OCI-LY1 (cell line): ENCODE measurements at regions not wholly inside any gene's neighbourhood (a gene's known extent, or its start where the extent isn't known, plus 50 kb on each side); places are given as distances from the start of the nearest gene placed in this dataset.

Experiments
- H2AFZ ChIP-seq: fragments of 200-600 bp; sonication (generic), shearing (Covaris generic); 2 replicates; pipeline ENCODE4 v1.6.0; 2014; ENCODE audit warnings: antibody characterized with exemption, mild to moderate bottlenecking, low read length
- H3F3A ChIP-seq: fragments of 200-600 bp; sonication (generic), shearing (Covaris generic); 2 replicates; pipeline ENCODE4 v1.6.0; 2014; ENCODE audit warnings: mild to moderate bottlenecking, antibody characterized with exemption, low read length, moderate library complexity; ENCODE audit not compliant: insufficient read depth
- H3K27ac ChIP-seq: fragments of 200-600 bp; sonication (generic); 2 replicates; pipeline ENCODE4 v1.5.1; 2014; ENCODE audit warnings: low read length, mixed run types, mild to moderate bottlenecking, low read depth; ENCODE audit not compliant: poor library complexity, severe bottlenecking
- H3K27me3 ChIP-seq: fragments of 200-600 bp; sonication (generic); 2 replicates; pipeline ENCODE4 v1.6.0; 2014; ENCODE audit warnings: antibody characterized with exemption, mild to moderate bottlenecking, low read length, moderate library complexity; ENCODE audit not compliant: insufficient read depth
- H3K36me3 ChIP-seq: fragments of 200-600 bp; sonication (generic); 2 replicates; pipeline ENCODE4 v1.6.1; 2014; ENCODE audit warnings: mild to moderate bottlenecking, antibody characterized with exemption, low read length, moderate library complexity, mixed read lengths; ENCODE audit not compliant: insufficient read depth
- H3K4me1 ChIP-seq: fragments of 200-600 bp; sonication (generic); 2 replicates; pipeline ENCODE4 v1.5.1; 2014; ENCODE audit warnings: mild to moderate bottlenecking, low read length, moderate library complexity; ENCODE audit not compliant: insufficient read depth, severe bottlenecking
- H3K4me2 ChIP-seq: fragments of 200-600 bp; sonication (generic), shearing (Covaris generic); 2 replicates; pipeline ENCODE4 v1.6.1; 2014; ENCODE audit warnings: low read length
- H3K4me3 ChIP-seq: fragments of 200-600 bp; sonication (generic); 2 replicates; pipeline ENCODE4 v1.5.1; 2014; ENCODE audit warnings: low read length, low read depth, mild to moderate bottlenecking, mixed read lengths; ENCODE audit not compliant: poor library complexity, severe bottlenecking
- H3K79me2 ChIP-seq: fragments of 200-600 bp; shearing (Covaris generic); 2 replicates; pipeline ENCODE4 v1.6.1; 2016; ENCODE audit warnings: mixed run types, low read length, mixed read lengths; ENCODE audit not compliant: insufficient read depth
- H3K9ac ChIP-seq: fragments of 200-600 bp; sonication (generic), shearing (Covaris generic); 2 replicates; pipeline ENCODE4 v1.6.1; 2014; ENCODE audit warnings: mild to moderate bottlenecking, low read length, mixed read lengths
- H3K9me2 ChIP-seq: fragments of 200-600 bp; sonication (generic), shearing (Covaris generic); 2 replicates; pipeline ENCODE4 v1.6.1; 2014; ENCODE audit warnings: low read depth, mild to moderate bottlenecking, low read length, mixed read lengths
- H3K9me3 ChIP-seq: fragments of 200-600 bp; shearing (Covaris generic); 2 replicates; pipeline ENCODE4 v1.6.1; 2014; ENCODE audit warnings: low read length, mixed read lengths
- H4K20me1 ChIP-seq: fragments of 200-600 bp; sonication (generic), shearing (Covaris generic); 2 replicates; pipeline ENCODE4 v1.6.0; 2016; ENCODE audit warnings: mild to moderate bottlenecking, low read length; ENCODE audit not compliant: insufficient read depth
- EZH2 ChIP-seq: fragments of 200-600 bp; sonication (generic), shearing (Covaris generic); IDR thresholded peaks from 2 replicates; pipeline ENCODE4 v1.8.0; 2017; ENCODE audit warnings: borderline replicate concordance, mixed run types, mild to moderate bottlenecking, antibody characterized with exemption, low read length, moderate library complexity, mixed read lengths
- TF ChIP-seq, protein P1 (sequence below): fragments of 200-600 bp; sonication (generic), shearing (Covaris generic); IDR thresholded peaks from 2 replicates; pipeline ENCODE4 v1.5.1; 2017; ENCODE audit warnings: mild to moderate bottlenecking, antibody characterized with exemption, low read length, moderate library complexity, mixed read lengths

DNA sequence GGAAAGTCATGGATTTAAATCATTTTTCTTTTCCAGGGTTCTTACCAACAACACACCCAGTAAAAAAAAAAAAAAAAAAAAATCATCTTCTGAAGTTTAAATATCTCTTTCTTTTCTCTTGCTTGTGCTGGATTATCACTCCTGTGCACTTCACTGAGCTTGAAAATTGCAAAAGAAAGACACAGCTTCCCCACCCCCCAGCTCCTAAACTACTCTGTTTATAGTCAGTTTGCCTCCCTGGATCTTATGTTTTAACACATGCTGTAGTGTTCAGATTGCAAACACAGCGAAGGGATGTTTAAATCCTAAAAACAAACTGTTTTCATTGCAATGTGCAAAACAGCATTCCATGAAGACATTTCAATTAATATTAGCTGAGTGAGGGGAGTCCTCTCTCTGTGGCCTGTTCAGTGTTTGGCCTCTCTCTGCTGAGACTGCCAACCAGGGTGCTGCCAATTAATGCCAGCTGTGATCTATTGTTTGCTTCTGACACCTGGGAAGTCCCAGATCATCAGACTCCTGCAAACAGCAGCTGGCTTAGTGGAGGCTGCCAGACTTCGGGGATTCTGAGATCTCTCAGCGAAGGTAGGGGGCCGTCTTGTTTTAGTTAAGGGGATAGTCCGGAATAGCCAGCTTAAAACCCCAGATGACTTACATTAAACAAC is 171.1 kb upstream of the PITX2 start:
- no peak overlapping the region for H2AFZ ChIP-seq
- H3K4me3 ChIP-seq = no peak overlapping the region
- H3K27ac ChIP-seq = no peak overlapping the region
- H3K9me3 ChIP-seq = no peaks in the 10 kb centered on the region
- H3K36me3 ChIP-seq = no peaks in the 10 kb centered on the region
- H3K79me2 ChIP-seq = no peaks in the 10 kb centered on the region
- H3F3A ChIP-seq = no peaks in the 10 kb centered on the region
- no peaks in the 10 kb centered on the region for H4K20me1 ChIP-seq
- TF ChIP-seq EZH2 = no peak
- TF ChIP-seq, protein P1, sequence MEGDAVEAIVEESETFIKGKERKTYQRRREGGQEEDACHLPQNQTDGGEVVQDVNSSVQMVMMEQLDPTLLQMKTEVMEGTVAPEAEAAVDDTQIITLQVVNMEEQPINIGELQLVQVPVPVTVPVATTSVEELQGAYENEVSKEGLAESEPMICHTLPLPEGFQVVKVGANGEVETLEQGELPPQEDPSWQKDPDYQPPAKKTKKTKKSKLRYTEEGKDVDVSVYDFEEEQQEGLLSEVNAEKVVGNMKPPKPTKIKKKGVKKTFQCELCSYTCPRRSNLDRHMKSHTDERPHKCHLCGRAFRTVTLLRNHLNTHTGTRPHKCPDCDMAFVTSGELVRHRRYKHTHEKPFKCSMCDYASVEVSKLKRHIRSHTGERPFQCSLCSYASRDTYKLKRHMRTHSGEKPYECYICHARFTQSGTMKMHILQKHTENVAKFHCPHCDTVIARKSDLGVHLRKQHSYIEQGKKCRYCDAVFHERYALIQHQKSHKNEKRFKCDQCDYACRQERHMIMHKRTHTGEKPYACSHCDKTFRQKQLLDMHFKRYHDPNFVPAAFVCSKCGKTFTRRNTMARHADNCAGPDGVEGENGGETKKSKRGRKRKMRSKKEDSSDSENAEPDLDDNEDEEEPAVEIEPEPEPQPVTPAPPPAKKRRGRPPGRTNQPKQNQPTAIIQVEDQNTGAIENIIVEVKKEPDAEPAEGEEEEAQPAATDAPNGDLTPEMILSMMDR = no peak
- no peaks in the 10 kb centered on the region for H3K27me3 ChIP-seq
- peaks cover 23% of the 10 kb centered on the region for H3K4me1 ChIP-seq
- H3K9me2 ChIP-seq = no peaks in the 10 kb centered on the region
- no peak overlapping the region for H3K4me2 ChIP-seq
- H3K9ac ChIP-seq = no peak overlapping the region

GRCh38 chr4:110795971-110796370 is 173.1 kb upstream of the PITX2 start:
- Histone ChIP-seq H2AFZ (no peak overlapping the region), H3K36me3 (no peaks in the 10 kb centered on the region), H3K27ac (no peak overlapping the region), H3K27me3 (no peaks in the 10 kb centered on the region), H3K79me2 (no peaks in the 10 kb centered on the region), H3K4me2 (no peak overlapping the region), H3K4me1 (peaks cover 31% of the 10 kb centered on the region), H3K4me3 (no peak overlapping the region), H3F3A (no peaks in the 10 kb centered on the region; the same call in 1 of the 2 replicates), H3K9ac (no peak overlapping the region), H3K9me2 (no peaks in the 10 kb centered on the region), H4K20me1 (no peaks in the 10 kb centered on the region), H3K9me3 (no peaks in the 10 kb centered on the region)
- TF ChIP-seq, protein P1 = no peak

- no peak for TF ChIP-seq EZH2
- TF ChIP-seq, protein P1 = no peak
- Histone ChIP-seq H3K79me2 (no peaks in the 10 kb centered on the region), H3K27ac (no peak overlapping the region), H3K4me3 (no peak overlapping the region), H3K9me2 (no peaks in the 10 kb centered on the region), H2AFZ (no peak overlapping the region), H4K20me1 (no peaks in the 10 kb centered on the region), H3K4me2 (no peak overlapping the region), H3K27me3 (no peaks in the 10 kb centered on the region), H3K9me3 (no peaks in the 10 kb centered on the region), H3F3A (no peaks in the 10 kb centered on the region; the same call in 1 of the 2 replicates), H3K36me3 (no peaks in the 10 kb centered on the region), H3K4me1 (peaks cover 31% of the 10 kb centered on the region), H3K9ac (no peak overlapping the region)
Measured at GRCh38 chr4:110797486-110797885, 174.6 kb upstream of the PITX2 start.
